HCT116 (cell line): ENCODE measurements at regions not wholly inside any gene's neighbourhood (a gene's known extent, or its start where the extent isn't known, plus 50 kb on each side); places are given as distances from the start of the nearest gene placed in this dataset.

Experiments
- ATAC-seq: fragments of 200-7000 bp; cut with Tn5 transposase; 2 replicates; pipeline ENCODE4 v1.9.1; 2020; ENCODE audit warnings: mild to moderate bottlenecking, moderate library complexity
- BruUV-seq: library from RNA; stranded (reverse); fragments of 400-500 nt; replicated peaks from 2 replicates; lab custom pipeline; 2021; lab: Mats Ljungman, UMichigan
- CTCF ChIA-PET: fragments of 300-600 bp; sonication (Branson Sonifier 250); formaldehyde crosslinking; loops from one replicate; lab custom pipeline; 2021; ENCODE audit warnings: antibody characterized with exemption; lab: Charles Lee
- POLR2A ChIA-PET: fragments of 300-600, 350-600 bp; sonication (Branson Sonifier 250); formaldehyde crosslinking; loops from one replicate; lab custom pipeline; 2021; ENCODE audit warnings: antibody characterized with exemption; lab: Charles Lee
- RAD21 ChIA-PET, 2 experiments: fragments of 300-600 bp; sonication (Branson Sonifier 250); formaldehyde crosslinking; loops; one replicate each; lab custom pipeline; 2023; ENCODE audit warnings: low total read pairs in 2 of 2; ENCODE audit not compliant: uncharacterized antibody in 2 of 2, unreplicated experiment in 2 of 2, low non-redundant PET in 1 of 2; lab: Charles Lee
- DNase-seq: peaks from one replicate; pipeline ENCODE4 v3.0.0-alpha.2; 2010; ENCODE audit warnings: low read depth, low spot score
- H2AFZ ChIP-seq: fragments of 200-600 bp; shearing (Covaris generic), sonication (generic); 2 replicates; pipeline ENCODE4 v1.6.1; 2017; ENCODE audit warnings: low read depth, mixed run types, mixed read lengths, antibody characterized with exemption, low read length; ENCODE audit not compliant: poor library complexity, severe bottlenecking
- H3K27ac ChIP-seq: 2 replicates; pipeline ENCODE4 v1.5.1; 2012; ENCODE audit warnings: low read depth, low read length
- H3K27me3 ChIP-seq: fragments of 200-600 bp; sonication (generic); 2 replicates; pipeline ENCODE4 v1.6.1; 2016; ENCODE audit warnings: mixed run types, low read length, mixed read lengths; ENCODE audit not compliant: insufficient read depth
- H3K36me3 ChIP-seq, 2 experiments: fragments of 200-500 bp in 1 of 2; fragments of 200-600 bp in 1 of 2; sonication (Bioruptor generic) in 1 of 2; sonication (generic) in 1 of 2; 2 replicates each; pipeline versions ENCODE4 v1.5.1 to v1.6.1; 2014 to 2016; ENCODE audit warnings: low read length in 2 of 2, inconsistent platforms in 1 of 2, mixed read lengths in 1 of 2, mixed run types in 1 of 2; ENCODE audit not compliant: insufficient read depth in 2 of 2, control insufficient read depth in 1 of 2
- H3K4me1 ChIP-seq, 2 experiments: fragments of 200-600 bp in 1 of 2; sonication (generic) in 1 of 2; 2 replicates each; pipeline versions ENCODE4 v1.5.1 to v1.6.1; 2012 to 2017; ENCODE audit warnings: low read length in 2 of 2, inconsistent platforms in 1 of 2, mild to moderate bottlenecking in 1 of 2, mixed read lengths in 1 of 2, mixed run types in 1 of 2, moderate library complexity in 1 of 2; ENCODE audit not compliant: insufficient read depth in 2 of 2, control insufficient read depth in 1 of 2
- H3K4me2 ChIP-seq: fragments of 200-600 bp; sonication (generic); 2 replicates; pipeline ENCODE4 v1.6.1; 2017; ENCODE audit warnings: mixed run types, low read length, mixed read lengths
- H3K4me3 ChIP-seq, 2 experiments: fragments of 200-600 bp in 1 of 2; sonication (generic) in 1 of 2; replicated peaks in 1 of 2; 2 replicates each; pipeline ENCODE4 v1.5.1; 2011 to 2016; ENCODE audit warnings: low read length in 2 of 2, control low read depth in 1 of 2, low read depth in 1 of 2, mild to moderate bottlenecking in 1 of 2, mixed read lengths in 1 of 2, mixed run types in 1 of 2
- H3K79me2 ChIP-seq: fragments of 200-600 bp; sonication (generic); 2 replicates; pipeline ENCODE4 v1.6.1; 2017; ENCODE audit warnings: mild to moderate bottlenecking, mixed run types, low read length, moderate library complexity, mixed read lengths; ENCODE audit not compliant: insufficient read depth
- H3K9ac ChIP-seq: fragments of 200-600 bp; sonication (generic); 2 replicates; pipeline ENCODE4 v1.6.1; 2016; ENCODE audit warnings: low read length, mixed read lengths
- H3K9me2 ChIP-seq: fragments of 200-600 bp; sonication (generic), shearing (Covaris generic); 2 replicates; pipeline ENCODE4 v1.6.1; 2017; ENCODE audit warnings: mixed run types, mild to moderate bottlenecking, moderate library complexity; ENCODE audit not compliant: insufficient read depth
- H3K9me3 ChIP-seq, 2 experiments: fragments of 200-500 bp in 1 of 2; fragments of 200-600 bp in 1 of 2; sonication (Bioruptor generic) in 1 of 2; sonication (generic) in 1 of 2; 2 replicates each; pipeline ENCODE4 v1.6.1; 2014 to 2017; ENCODE audit warnings: low read length in 2 of 2, mixed read lengths in 2 of 2, inconsistent platforms in 1 of 2, low read depth in 1 of 2, mild to moderate bottlenecking in 1 of 2, mixed run types in 1 of 2, moderate library complexity in 1 of 2; ENCODE audit not compliant: control insufficient read depth in 1 of 2, insufficient read depth in 1 of 2
- H4K20me1 ChIP-seq: fragments of 200-600 bp; sonication (generic), shearing (Covaris generic); 2 replicates; pipeline ENCODE4 v1.6.1; 2017; ENCODE audit warnings: mixed run types, mild to moderate bottlenecking, moderate library complexity; ENCODE audit not compliant: insufficient read depth
- ATF3 ChIP-seq: IDR thresholded peaks from 2 replicates; pipeline ENCODE4 v1.6.1; 2012
- CBX3 ChIP-seq: IDR thresholded peaks from 2 replicates; pipeline ENCODE4 v1.6.1; 2012; ENCODE audit warnings: low read depth
- EZH2 ChIP-seq: fragments of 200-600 bp; sonication (generic); IDR thresholded peaks from 2 replicates; pipeline ENCODE4 v1.6.1; 2017; ENCODE audit warnings: antibody characterized with exemption, mixed run types
- EZH2phosphoT487 ChIP-seq: fragments of 200-600 bp; IDR thresholded peaks from 2 replicates; pipeline ENCODE4 v1.6.1; 2018; ENCODE audit warnings: antibody characterized with exemption, borderline replicate concordance
- JUND ChIP-seq: IDR thresholded peaks from 2 replicates; pipeline ENCODE4 v1.6.1; 2012
- SIN3A ChIP-seq: IDR thresholded peaks from 2 replicates; pipeline ENCODE4 v1.6.1; 2012; ENCODE audit warnings: low read depth
- SP1 ChIP-seq: IDR thresholded peaks from 2 replicates; pipeline ENCODE4 v1.6.1; 2012; ENCODE audit warnings: low read depth
- YY1 ChIP-seq: IDR thresholded peaks from 2 replicates; pipeline ENCODE4 v1.6.1; 2011; ENCODE audit warnings: low read length, low read depth, moderate library complexity, mild to moderate bottlenecking; ENCODE audit not compliant: insufficient replicate concordance; ENCODE audit errors: extremely low read depth
- intact Hi-C: fragments of 100-400 bp; cut with micrococcal nuclease; formaldehyde crosslinking; loops from 2 replicates; pipeline ENCODE4 v1.10.0; 2022
- TF ChIP-seq, protein P1 (sequence below): IDR thresholded peaks from 2 replicates; pipeline ENCODE4 v1.6.1; 2012; ENCODE audit warnings: low read depth

- H2AFZ ChIP-seq, result no peak overlapping the region
- ATAC-seq (no peak), DNase-seq (no peak)
- RAD21 ChIA-PET, result no interaction called here
- POLR2A ChIA-PET, result no interaction called here
- no peaks in the 10 kb centered on the region for H3K79me2 ChIP-seq
- CTCF ChIA-PET, result no interaction called here
- H3K4me3 ChIP-seq, result no peak overlapping the region
- TF ChIP-seq ATF3 (no peak), SIN3A (no peak), CBX3 (no peak), SP1 (no peak), YY1 (no peak), EZH2phosphoT487 (no peak), EZH2 (no peak), JUND (no peak)
- TF ChIP-seq, protein P1, sequence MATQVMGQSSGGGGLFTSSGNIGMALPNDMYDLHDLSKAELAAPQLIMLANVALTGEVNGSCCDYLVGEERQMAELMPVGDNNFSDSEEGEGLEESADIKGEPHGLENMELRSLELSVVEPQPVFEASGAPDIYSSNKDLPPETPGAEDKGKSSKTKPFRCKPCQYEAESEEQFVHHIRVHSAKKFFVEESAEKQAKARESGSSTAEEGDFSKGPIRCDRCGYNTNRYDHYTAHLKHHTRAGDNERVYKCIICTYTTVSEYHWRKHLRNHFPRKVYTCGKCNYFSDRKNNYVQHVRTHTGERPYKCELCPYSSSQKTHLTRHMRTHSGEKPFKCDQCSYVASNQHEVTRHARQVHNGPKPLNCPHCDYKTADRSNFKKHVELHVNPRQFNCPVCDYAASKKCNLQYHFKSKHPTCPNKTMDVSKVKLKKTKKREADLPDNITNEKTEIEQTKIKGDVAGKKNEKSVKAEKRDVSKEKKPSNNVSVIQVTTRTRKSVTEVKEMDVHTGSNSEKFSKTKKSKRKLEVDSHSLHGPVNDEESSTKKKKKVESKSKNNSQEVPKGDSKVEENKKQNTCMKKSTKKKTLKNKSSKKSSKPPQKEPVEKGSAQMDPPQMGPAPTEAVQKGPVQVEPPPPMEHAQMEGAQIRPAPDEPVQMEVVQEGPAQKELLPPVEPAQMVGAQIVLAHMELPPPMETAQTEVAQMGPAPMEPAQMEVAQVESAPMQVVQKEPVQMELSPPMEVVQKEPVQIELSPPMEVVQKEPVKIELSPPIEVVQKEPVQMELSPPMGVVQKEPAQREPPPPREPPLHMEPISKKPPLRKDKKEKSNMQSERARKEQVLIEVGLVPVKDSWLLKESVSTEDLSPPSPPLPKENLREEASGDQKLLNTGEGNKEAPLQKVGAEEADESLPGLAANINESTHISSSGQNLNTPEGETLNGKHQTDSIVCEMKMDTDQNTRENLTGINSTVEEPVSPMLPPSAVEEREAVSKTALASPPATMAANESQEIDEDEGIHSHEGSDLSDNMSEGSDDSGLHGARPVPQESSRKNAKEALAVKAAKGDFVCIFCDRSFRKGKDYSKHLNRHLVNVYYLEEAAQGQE, result no peak
- no peak overlapping the region for H3K9ac ChIP-seq
- BruUV-seq, result no TSS peak
- no peaks in the 10 kb centered on the region for H3K4me1 ChIP-seq
- no peaks in the 10 kb centered on the region for H3K36me3 ChIP-seq
- H3K4me2 ChIP-seq, result no peak overlapping the region
- H4K20me1 ChIP-seq, result no peaks in the 10 kb centered on the region
- intact Hi-C loops, result no loop called here
- H3K9me3 ChIP-seq, result peaks cover 13 to 23% of the 10 kb centered on the region in 2 experiments; a peak in 2 of 4 replicates
- H3K9me2 ChIP-seq, result no peaks in the 10 kb centered on the region
- H3K27me3 ChIP-seq, result no peaks in the 10 kb centered on the region
- H3K27ac ChIP-seq, result no peak overlapping the region
Measured at GRCh38 chr4:62816566-62816965, 1592.7 kb downstream of the TECRL start.
